Transverse colon (tissue), 4 donors: ENCODE measurements at regions not wholly inside any gene's neighbourhood (a gene's known extent, or its start where the extent isn't known, plus 50 kb on each side); places are given as distances from the start of the nearest gene placed in this dataset.
"Not testable (repeated sequence)": the region's sequence is repeated elsewhere in the genome, so short reads cannot be mapped to it uniquely, and the experiment has no call there.

ENCODE experiments used
- DNase-seq: peaks from one replicate; pipeline ENCODE4 v3.0.0-alpha.2; 2019
- H3K27ac ChIP-seq, 4 donors: fragments of 200-600 bp; sonication (generic); 2 replicates each; pipeline ENCODE4 v1.5.1; 2016 to 2018; ENCODE audit warnings: inconsistent platforms in 4 of 4
- H3K27me3 ChIP-seq: fragments of 200-600 bp; sonication (generic); 2 replicates; pipeline ENCODE4 v1.5.1; 2017; ENCODE audit warnings: inconsistent platforms
- H3K36me3 ChIP-seq, 4 donors: fragments of 200-600 bp; sonication (generic); 2 replicates each; pipeline ENCODE4 v1.5.1; 2017 to 2019; ENCODE audit warnings: inconsistent platforms in 4 of 4
- H3K4me1 ChIP-seq, 4 donors: fragments of 200-600 bp; sonication (generic); 2 replicates each; pipeline ENCODE4 v1.5.1; 2017 to 2020; ENCODE audit warnings: inconsistent platforms in 4 of 4
- H3K4me3 ChIP-seq, 4 donors: fragments of 200-600 bp; sonication (generic); 1 replicate in 1 of 4; 2 replicates in 3 of 4; pipeline versions ENCODE4 v1.5.1 to v1.6.1; 2017 to 2019; ENCODE audit warnings: inconsistent platforms in 4 of 4
- H3K9me3 ChIP-seq, 2 donors: fragments of 200-600 bp; sonication (generic); 2 replicates each; pipeline ENCODE4 v1.5.1; 2017 to 2019; ENCODE audit warnings: inconsistent platforms in 2 of 2
- CTCF ChIP-seq, 5 experiments: fragments of 200-600 bp in 3 of 5; fragments of 450-650 bp in 2 of 5; sonication (generic) in 3 of 5; IDR thresholded peaks; 1 replicate in 2 of 5; 2 replicates in 3 of 5; pipeline ENCODE4 v1.5.1; 2016 to 2017; ENCODE audit warnings: antibody characterized with exemption in 5 of 5, inconsistent platforms in 3 of 5, mild to moderate bottlenecking in 2 of 5, moderate library complexity in 1 of 5
- EP300 ChIP-seq: sonication (generic); formaldehyde crosslinking; IDR thresholded peaks from one replicate; pipeline ENCODE4 v1.6.1; 2017; ENCODE audit warnings: antibody characterized with exemption, low read depth
- POLR2A ChIP-seq: fragments of 450-650 bp; IDR thresholded peaks from one replicate; pipeline ENCODE4 v1.6.1; 2016; ENCODE audit warnings: antibody characterized with exemption, mild to moderate bottlenecking, moderate library complexity
- POLR2AphosphoS5 ChIP-seq, 3 donors: sonication (generic); formaldehyde crosslinking; IDR thresholded peaks; one replicate each; pipeline ENCODE4 v1.6.1; 2016; ENCODE audit warnings: antibody characterized with exemption in 3 of 3
- WGBS, 2 donors: methylation state at CpG; one replicate each; pipeline ENCODE4 v1.1.5; 2018; ENCODE audit warnings: low coverage in 1 of 2; 5-methylcytosine and 5-hydroxymethylcytosine counted together
- in situ Hi-C, 4 donors: fragments of 200-750 bp; cut with MboI; loops; one replicate each; pipeline versions ENCODE4 v1.15.0 to v1.15.1; 2017; ENCODE audit warnings: low sequenced_read_pairs in 3 of 4, low pct_ligation_motif_present in 1 of 4, low pct_unique_long_range_greater_than_20kb in 1 of 4
- intact Hi-C: fragments of 100-400 bp; cut with DNase I; formaldehyde crosslinking; loops from one replicate; pipeline ENCODE4 v1.15.1; 2023; ENCODE audit warnings: low total_unique reads

GRCh38 chr2:185255566-185255965, 483.0 kb upstream of the FSIP2 start:
- H3K36me3 ChIP-seq: no peaks in the 10 kb centered on the region

DNA sequence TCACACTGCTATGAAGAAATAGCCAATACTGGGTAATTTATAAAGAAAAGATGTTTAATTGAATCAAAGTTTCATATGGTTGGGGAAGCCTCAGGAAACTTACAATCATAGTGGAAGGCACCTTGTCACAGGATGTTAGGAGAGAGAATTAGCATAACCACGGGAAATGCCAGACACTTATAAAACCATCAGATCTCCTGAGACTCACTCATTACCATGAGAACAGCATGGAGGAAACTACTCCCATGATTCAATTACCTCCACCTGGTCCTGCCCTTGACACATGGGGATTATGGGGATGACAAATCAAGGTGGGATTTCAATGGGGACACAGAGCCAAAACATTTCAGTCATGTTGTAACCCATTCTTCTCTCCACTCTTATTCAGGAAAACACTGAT, 472.9 kb upstream of the FSIP2 start:
- no peak for DNase-seq
- no peak for TF ChIP-seq POLR2A
- TF ChIP-seq EP300: no peak
- no peak for TF ChIP-seq POLR2AphosphoS5 (IDR thresholded peaks at IDR 0.05)
- no peak for TF ChIP-seq CTCF (IDR thresholded peaks at IDR 0.05)
- no peaks in the 10 kb centered on the region for H3K27me3 ChIP-seq
- no peaks in the 10 kb centered on the region for H3K9me3 ChIP-seq
- 48 to 60% methylated on average over 1 of the region's 1 CpG for WGBS, 2 donors
- no peaks in the 10 kb centered on the region for H3K4me1 ChIP-seq
- no peak overlapping the region for H3K4me3 ChIP-seq
- no peaks in the 10 kb centered on the region for H3K36me3 ChIP-seq
- H3K27ac ChIP-seq: no peak overlapping the region
- in situ Hi-C loops (no loop called here), intact Hi-C loops (no loop called here)

More at GRCh38 chr2:185255566-185255965, 483.0 kb upstream of the FSIP2 start:
- no peak for DNase-seq
- H3K9me3 ChIP-seq: no peaks in the 10 kb centered on the region
- in situ Hi-C loops (no loop called here), intact Hi-C loops (no loop called here)
- TF ChIP-seq EP300: no peak
- no peak for TF ChIP-seq POLR2A
- no peak for TF ChIP-seq CTCF (IDR thresholded peaks at IDR 0.05)
- TF ChIP-seq POLR2AphosphoS5 (IDR thresholded peaks at IDR 0.05): no peak
- no peaks in the 10 kb centered on the region for H3K4me1 ChIP-seq
- WGBS, 2 donors: 29 to 42% methylated on average over 1 of the region's 1 CpG
- no peak overlapping the region for H3K4me3 ChIP-seq
- no peak overlapping the region for H3K27ac ChIP-seq
- H3K27me3 ChIP-seq: no peaks in the 10 kb centered on the region

GRCh38 chr2:185268651-185269050, 470.0 kb upstream of the FSIP2 start:
- no peaks in the 10 kb centered on the region for H3K36me3 ChIP-seq
- H3K27ac ChIP-seq: no peak overlapping the region
- 89 to 93% methylated on average over 3 of the region's 3 CpGs for WGBS, 2 donors
- no peaks in the 10 kb centered on the region for H3K9me3 ChIP-seq
- TF ChIP-seq POLR2AphosphoS5 (IDR thresholded peaks at IDR 0.05): no peak
- no peak for TF ChIP-seq POLR2A
- no peak for TF ChIP-seq CTCF (IDR thresholded peaks at IDR 0.05)
- no peak for TF ChIP-seq EP300
- no peak overlapping the region for H3K4me3 ChIP-seq
- no peaks in the 10 kb centered on the region for H3K27me3 ChIP-seq
- H3K4me1 ChIP-seq: no peaks in the 10 kb centered on the region
- intact Hi-C loops (no loop called here), in situ Hi-C loops (no loop called here)
- no peak for DNase-seq

DNA sequence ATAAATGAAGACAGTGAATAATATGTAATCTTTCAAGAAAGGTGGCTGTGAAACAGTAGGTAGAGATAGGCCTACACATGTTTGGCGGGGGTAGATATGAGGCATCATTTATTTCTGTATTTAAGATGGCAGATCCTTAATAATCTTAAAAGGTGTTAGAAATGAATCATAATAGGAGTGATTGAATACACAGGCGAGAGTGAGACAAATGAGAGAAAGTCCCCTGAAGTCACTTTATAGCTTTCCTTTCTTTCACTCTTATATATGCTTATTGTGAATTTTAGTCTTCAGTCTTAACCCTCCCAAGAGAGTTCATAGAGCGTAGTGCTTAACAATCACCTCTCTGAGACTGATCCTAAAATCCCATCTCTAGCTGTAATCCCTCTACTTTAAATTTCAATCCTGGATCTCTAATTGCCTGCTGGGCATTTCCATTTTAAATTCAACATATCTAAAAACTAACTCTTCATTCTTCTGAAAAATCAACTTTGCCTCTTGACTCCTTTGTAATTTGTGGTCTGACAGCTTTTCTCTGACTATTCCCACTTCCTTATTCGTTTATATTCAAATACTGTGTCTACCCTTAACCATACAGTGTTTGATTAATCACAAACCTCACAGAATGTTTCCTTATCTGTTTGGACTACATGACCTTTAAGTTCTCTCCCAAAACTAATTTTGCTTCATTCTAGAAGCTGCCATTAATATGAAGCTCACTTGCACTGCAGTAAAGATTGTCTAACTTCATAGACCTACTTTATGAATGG, 463.7 kb upstream of the FSIP2 start:
- H3K4me3 ChIP-seq: no peak overlapping the region
- no peaks in the 10 kb centered on the region for H3K36me3 ChIP-seq
- no peaks in the 10 kb centered on the region for H3K27me3 ChIP-seq
- TF ChIP-seq POLR2A (no peak), POLR2AphosphoS5 (IDR thresholded peaks at IDR 0.05) (no peak), CTCF (IDR thresholded peaks at IDR 0.05) (no peak), EP300 (no peak)
- intact Hi-C loops: no loop called here
- in situ Hi-C loops: no loop called here
- H3K9me3 ChIP-seq: no peaks in the 10 kb centered on the region
- no peak for DNase-seq
- 67 to 68% methylated on average over 4 of the region's 4 CpGs for WGBS, 2 donors
- H3K27ac ChIP-seq: no peak overlapping the region
- H3K4me1 ChIP-seq: no peaks in the 10 kb centered on the region

GRCh38 chr2:185275979-185276378, 462.6 kb upstream of the FSIP2 start:
- H3K4me1 ChIP-seq, intact Hi-C loops, in situ Hi-C loops, H3K27me3 ChIP-seq, DNase-seq, H3K9me3 ChIP-seq, H3K4me3 ChIP-seq, H3K27ac ChIP-seq, H3K36me3 ChIP-seq: not testable (repeated sequence)
- WGBS, 2 donors: 76 to 80% methylated on average over 3 of the region's 3 CpGs
